ENCODE measurements at regions not wholly inside any gene's neighbourhood (a gene's known extent, or its start where the extent isn't known, plus 50 kb on each side); places are given as distances from the start of the nearest gene placed in this dataset.

DNA sequence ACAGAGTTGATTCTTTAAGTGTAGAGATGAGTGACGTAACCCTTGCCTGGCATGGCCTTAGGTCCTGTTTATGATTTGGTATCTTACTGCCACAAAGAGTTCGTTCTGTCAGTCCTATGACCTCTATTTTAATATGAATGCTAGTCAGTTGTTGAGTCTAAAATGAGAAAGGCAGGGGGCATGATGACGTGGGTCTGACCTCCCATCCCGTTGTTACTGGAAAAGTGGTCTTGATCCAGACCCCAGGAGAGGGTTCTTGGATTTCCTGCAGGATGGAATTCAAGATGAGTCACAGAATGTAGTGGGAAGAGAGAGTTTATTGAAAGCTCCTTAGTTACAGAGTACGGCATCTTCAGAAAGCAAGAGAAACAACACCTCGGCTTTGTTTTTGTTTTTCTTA, 317.0 kb upstream of the COBL start:
- Histone ChIP-seq H3K9me3 (ENCODE audit: insufficient read depth, low read depth, low read length) (no peaks in the 10 kb centered on the region), H3K4me1 (ENCODE audit: insufficient read depth, low read length) (peaks cover 10% of the 10 kb centered on the region), H3K9ac (ENCODE audit: low read depth, low read length) (no peak overlapping the region), H3K27ac (ENCODE audit: low read depth, low read length) (no peak overlapping the region), H3K36me3 (ENCODE audit: insufficient read depth, low read length) (no peaks in the 10 kb centered on the region), H3K4me3 (ENCODE audit: low read length) (no peak overlapping the region), H3K27me3 (ENCODE audit: insufficient read depth, low read length) (no peaks in the 10 kb centered on the region)
- WGBS: 89% methylated on average over 6 of the region's 6 CpGs

DNA sequence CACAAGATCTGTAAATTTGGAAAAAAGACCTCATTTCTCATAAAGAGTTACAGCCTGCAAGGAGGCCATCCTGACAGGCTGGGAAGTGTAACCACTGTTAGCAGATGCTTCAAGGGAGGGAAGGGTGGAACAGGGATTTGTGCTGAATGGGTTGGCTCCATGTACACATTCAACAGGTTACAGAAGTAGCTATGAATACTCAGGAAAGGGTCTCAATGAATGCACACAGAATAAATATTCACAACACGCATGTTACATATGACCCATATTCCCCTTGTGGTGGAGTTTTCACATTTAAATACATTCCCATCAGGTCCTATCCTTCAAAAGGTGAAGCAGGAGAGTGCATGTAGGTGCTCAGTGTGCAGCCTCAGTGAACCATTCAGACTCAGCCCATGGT, 316.4 kb upstream of the COBL start:
- no peaks in the 10 kb centered on the region for H3K27me3 ChIP-seq (ENCODE audit: insufficient read depth, low read length)
- peaks cover 10% of the 10 kb centered on the region for H3K4me1 ChIP-seq (ENCODE audit: insufficient read depth, low read length)
- no peaks in the 10 kb centered on the region for H3K36me3 ChIP-seq (ENCODE audit: insufficient read depth, low read length)
- no peak overlapping the region for H3K9ac ChIP-seq (ENCODE audit: low read depth, low read length)
- WGBS: no CpG with 5 or more reads among the region's 1 CpG
- no peak overlapping the region for H3K4me3 ChIP-seq (ENCODE audit: low read length)
- H3K9me3 ChIP-seq (ENCODE audit: insufficient read depth, low read depth, low read length): no peaks in the 10 kb centered on the region
- H3K27ac ChIP-seq (ENCODE audit: low read depth, low read length): no peak overlapping the region

DNA sequence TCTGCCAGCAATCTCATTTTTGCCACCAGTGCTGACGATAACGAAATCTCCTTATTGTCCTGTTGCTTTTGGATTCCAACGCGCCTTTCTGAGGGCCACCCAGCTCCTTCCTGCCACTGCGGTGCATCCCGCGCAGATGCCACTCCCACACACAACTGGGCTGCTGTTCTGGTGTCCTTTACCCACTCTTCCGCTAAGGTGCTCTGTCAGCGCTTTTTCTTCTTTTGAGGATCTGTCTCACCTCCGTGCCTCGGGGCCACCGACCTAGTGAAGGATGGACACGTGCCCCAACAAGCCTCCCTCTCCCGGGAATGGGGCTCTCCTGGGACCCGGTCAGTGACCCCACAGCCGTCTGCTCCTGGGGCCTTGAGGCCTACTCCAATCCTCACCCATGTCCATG, 314.3 kb upstream of the COBL start:
- Histone ChIP-seq H3K27ac (ENCODE audit: low read depth, low read length) (no peak overlapping the region), H3K9me3 (ENCODE audit: insufficient read depth, low read depth, low read length) (no peaks in the 10 kb centered on the region), H3K27me3 (ENCODE audit: insufficient read depth, low read length) (no peaks in the 10 kb centered on the region), H3K4me3 (ENCODE audit: low read length) (no peak overlapping the region), H3K4me1 (ENCODE audit: insufficient read depth, low read length) (no peaks in the 10 kb centered on the region; the same call in 1 of the 2 replicates), H3K36me3 (ENCODE audit: insufficient read depth, low read length) (no peaks in the 10 kb centered on the region), H3K9ac (ENCODE audit: low read depth, low read length) (no peak overlapping the region)
- WGBS: 95% methylated on average over 16 of the region's 16 CpGs

DNA sequence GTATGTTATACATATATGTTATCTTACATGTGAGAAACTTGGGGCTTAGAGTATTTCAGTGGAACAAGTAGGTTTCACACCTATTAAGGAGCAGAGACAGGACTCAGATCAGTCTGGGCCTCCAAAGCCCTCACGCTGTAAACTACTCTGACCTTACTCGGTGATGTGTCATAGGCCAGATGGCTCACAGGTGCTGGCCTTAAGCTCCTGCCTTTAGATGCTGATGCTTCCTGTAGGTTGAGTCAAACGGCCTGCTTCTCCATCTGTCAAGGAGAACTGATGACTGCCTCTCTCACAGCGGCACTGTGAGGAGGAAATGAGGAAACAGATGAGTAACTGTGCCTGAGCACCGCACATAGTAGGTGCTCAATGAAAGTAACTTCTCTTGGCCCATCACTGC, 312.6 kb upstream of the COBL start:
- Histone ChIP-seq H3K4me1 (ENCODE audit: insufficient read depth, low read length) (no peaks in the 10 kb centered on the region), H3K9ac (ENCODE audit: low read depth, low read length) (no peak overlapping the region), H3K27ac (ENCODE audit: low read depth, low read length) (no peak overlapping the region), H3K27me3 (ENCODE audit: insufficient read depth, low read length) (no peaks in the 10 kb centered on the region), H3K9me3 (ENCODE audit: insufficient read depth, low read depth, low read length) (no peaks in the 10 kb centered on the region), H3K36me3 (ENCODE audit: insufficient read depth, low read length) (no peaks in the 10 kb centered on the region), H3K4me3 (ENCODE audit: low read length) (no peak overlapping the region)
- 95% methylated on average over 5 of the region's 5 CpGs for WGBS

DNA sequence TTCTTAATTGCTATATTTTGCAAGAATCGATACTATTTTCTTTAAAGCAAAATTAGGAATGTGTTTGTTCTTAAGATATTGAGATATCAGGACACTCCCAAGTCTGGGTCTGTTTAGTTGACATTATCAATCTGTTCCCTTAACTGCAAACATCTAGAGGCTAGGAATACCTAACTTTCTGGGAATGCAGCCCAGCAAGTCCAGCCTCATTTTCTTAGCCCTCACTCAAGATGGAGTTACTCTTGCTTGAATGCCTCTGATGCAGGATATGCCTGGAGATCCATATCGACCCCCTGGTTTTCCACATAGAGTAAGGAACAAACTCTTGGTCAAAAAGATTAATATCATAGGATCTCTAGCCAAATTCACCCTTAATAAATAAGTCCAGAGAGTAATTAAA, 305.3 kb upstream of the COBL start:
- WGBS: 100% methylated on average over 2 of the region's 2 CpGs
- H3K27me3 ChIP-seq (ENCODE audit: insufficient read depth, low read length): no peaks in the 10 kb centered on the region

DNA sequence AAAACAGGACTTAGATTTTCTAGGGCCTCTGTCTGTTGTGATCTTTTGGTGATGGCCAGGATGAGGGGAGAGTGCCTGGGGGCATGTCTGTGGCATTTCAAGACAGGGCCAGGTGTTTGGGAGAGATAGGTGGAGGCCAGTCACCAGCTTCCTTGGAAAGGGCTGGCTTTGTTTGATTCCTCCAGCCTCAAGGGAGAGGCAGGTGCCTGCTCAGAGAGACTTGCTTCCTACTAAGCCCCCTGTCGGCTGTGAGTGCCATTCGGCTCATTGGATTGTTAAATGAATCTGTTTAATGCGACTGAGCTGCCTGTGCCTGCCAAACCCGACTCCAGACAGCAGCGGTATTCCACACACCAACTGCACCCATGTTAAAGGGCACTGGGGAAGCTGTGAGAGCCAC, 304.1 kb upstream of the COBL start:
- 83% methylated on average over 5 of the region's 5 CpGs for WGBS
- H3K27me3 ChIP-seq (ENCODE audit: insufficient read depth, low read length): no peaks in the 10 kb centered on the region

More for the DNA sequence above, 305.3 kb upstream of the COBL start:
- peaks cover 12% of the 10 kb centered on the region for H3K9me3 ChIP-seq (ENCODE audit: insufficient read depth, low read depth, low read length)
- no peak overlapping the region for H3K27ac ChIP-seq (ENCODE audit: low read depth, low read length)
- H3K4me1 ChIP-seq (ENCODE audit: insufficient read depth, low read length): no peaks in the 10 kb centered on the region; the same call in 1 of the 2 replicates
- no peak overlapping the region for H3K9ac ChIP-seq (ENCODE audit: low read depth, low read length)
- H3K36me3 ChIP-seq (ENCODE audit: insufficient read depth, low read length): no peaks in the 10 kb centered on the region
- H3K4me3 ChIP-seq (ENCODE audit: low read length): no peak overlapping the region

DNA sequence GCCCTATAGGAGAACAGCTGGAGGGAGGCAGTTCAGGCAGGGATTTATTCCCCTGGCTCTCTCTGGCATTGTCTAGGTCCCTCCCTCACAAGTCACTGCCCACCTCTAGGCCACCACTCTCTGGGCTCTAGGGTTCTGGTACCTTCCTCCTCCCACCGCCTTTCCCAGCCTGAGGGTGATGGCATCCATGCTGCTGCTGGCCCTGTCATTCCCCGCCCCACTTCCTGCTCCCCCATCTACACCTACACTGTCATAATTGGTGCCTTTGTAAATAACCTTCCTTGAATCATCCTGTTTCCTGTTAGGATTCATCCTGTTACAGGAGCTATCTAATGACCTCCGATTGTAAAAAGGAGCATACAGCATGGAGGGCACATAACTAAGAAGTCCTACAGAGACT, 303.3 kb upstream of the COBL start:
- H3K9ac ChIP-seq (ENCODE audit: low read depth, low read length): no peak overlapping the region
- H3K36me3 ChIP-seq (ENCODE audit: insufficient read depth, low read length): no peaks in the 10 kb centered on the region
- H3K27ac ChIP-seq (ENCODE audit: low read depth, low read length): no peak overlapping the region
- H3K4me1 ChIP-seq (ENCODE audit: insufficient read depth, low read length): no peaks in the 10 kb centered on the region; the same call in 1 of the 2 replicates
- H3K4me3 ChIP-seq (ENCODE audit: low read length): no peak overlapping the region
- H3K27me3 ChIP-seq (ENCODE audit: insufficient read depth, low read length): no peaks in the 10 kb centered on the region
- H3K9me3 ChIP-seq (ENCODE audit: insufficient read depth, low read depth, low read length): peaks cover 12% of the 10 kb centered on the region
- 94% methylated on average over 3 of the region's 3 CpGs for WGBS

More for the DNA sequence above, 304.1 kb upstream of the COBL start:
- peaks cover 12% of the 10 kb centered on the region for H3K9me3 ChIP-seq (ENCODE audit: insufficient read depth, low read depth, low read length)
- no peak overlapping the region for H3K9ac ChIP-seq (ENCODE audit: low read depth, low read length)
- H3K4me1 ChIP-seq (ENCODE audit: insufficient read depth, low read length): no peaks in the 10 kb centered on the region; the same call in 1 of the 2 replicates
- no peak overlapping the region for H3K4me3 ChIP-seq (ENCODE audit: low read length)
- H3K36me3 ChIP-seq (ENCODE audit: insufficient read depth, low read length): no peaks in the 10 kb centered on the region
- no peak overlapping the region for H3K27ac ChIP-seq (ENCODE audit: low read depth, low read length)

DNA sequence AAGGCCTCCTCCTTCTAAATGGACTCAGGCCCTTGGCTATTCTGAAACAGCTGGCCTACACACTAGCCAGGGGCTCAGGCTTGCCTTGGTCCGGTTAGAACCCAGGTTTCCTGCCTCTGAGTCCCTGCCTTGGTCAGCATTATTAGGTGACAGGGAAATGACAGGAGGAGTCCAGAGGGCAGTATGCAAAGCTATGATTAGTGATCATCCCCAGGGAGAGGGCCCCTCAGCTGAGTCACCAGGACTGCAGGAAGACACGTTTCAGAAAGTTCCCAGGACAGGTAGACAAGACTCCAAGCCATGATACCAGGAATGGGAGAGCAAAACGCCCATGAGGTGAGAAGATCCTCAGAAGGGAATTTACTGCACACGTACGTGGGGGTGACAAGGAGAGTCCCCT, 301.1 kb upstream of the COBL start:
- Histone ChIP-seq H3K36me3 (ENCODE audit: insufficient read depth, low read length) (no peaks in the 10 kb centered on the region), H3K9ac (ENCODE audit: low read depth, low read length) (no peak overlapping the region), H3K4me3 (ENCODE audit: low read length) (no peak overlapping the region), H3K4me1 (ENCODE audit: insufficient read depth, low read length) (no peaks in the 10 kb centered on the region; the same call in 1 of the 2 replicates), H3K27ac (ENCODE audit: low read depth, low read length) (no peak overlapping the region), H3K9me3 (ENCODE audit: insufficient read depth, low read depth, low read length) (0 out of 2 replicates have a peak, but pooled peaks cover 4% of the 10 kb centered on the region), H3K27me3 (ENCODE audit: insufficient read depth, low read length) (no peaks in the 10 kb centered on the region)
- WGBS: 90% methylated on average over 5 of the region's 5 CpGs

DNA sequence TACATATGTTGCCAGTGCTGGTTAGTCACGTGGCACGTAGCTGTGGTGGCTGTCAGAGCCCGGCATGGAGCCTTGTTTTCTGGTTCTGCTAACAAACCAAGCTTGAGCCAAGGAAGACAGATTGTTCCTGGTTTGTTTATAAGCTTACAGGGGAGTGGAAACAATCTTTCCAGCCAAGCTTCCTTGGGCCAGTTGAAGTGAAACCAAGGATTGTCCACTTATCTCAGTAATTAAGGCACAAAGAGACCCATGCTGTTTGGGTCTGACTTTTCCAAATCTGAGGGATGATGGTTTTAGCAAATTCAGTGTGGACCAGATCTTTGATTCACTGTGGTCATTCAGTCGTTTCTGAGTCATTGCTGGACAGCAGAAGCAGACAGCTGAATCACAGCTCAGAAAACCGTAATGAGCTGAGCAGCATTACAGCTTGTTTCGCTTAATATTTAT, 297.3 kb upstream of the COBL start:
- Histone ChIP-seq H3K27ac (ENCODE audit: low read depth, low read length) (no peak overlapping the region), H3K9me3 (ENCODE audit: insufficient read depth, low read depth, low read length) (no peaks in the 10 kb centered on the region), H3K4me1 (ENCODE audit: insufficient read depth, low read length) (peaks cover 9% of the 10 kb centered on the region), H3K9ac (ENCODE audit: low read depth, low read length) (no peak overlapping the region), H3K36me3 (ENCODE audit: insufficient read depth, low read length) (no peaks in the 10 kb centered on the region), H3K27me3 (ENCODE audit: insufficient read depth, low read length) (no peaks in the 10 kb centered on the region), H3K4me3 (ENCODE audit: low read length) (no peak overlapping the region)
- 81% methylated on average over 6 of the region's 6 CpGs for WGBS

DNA sequence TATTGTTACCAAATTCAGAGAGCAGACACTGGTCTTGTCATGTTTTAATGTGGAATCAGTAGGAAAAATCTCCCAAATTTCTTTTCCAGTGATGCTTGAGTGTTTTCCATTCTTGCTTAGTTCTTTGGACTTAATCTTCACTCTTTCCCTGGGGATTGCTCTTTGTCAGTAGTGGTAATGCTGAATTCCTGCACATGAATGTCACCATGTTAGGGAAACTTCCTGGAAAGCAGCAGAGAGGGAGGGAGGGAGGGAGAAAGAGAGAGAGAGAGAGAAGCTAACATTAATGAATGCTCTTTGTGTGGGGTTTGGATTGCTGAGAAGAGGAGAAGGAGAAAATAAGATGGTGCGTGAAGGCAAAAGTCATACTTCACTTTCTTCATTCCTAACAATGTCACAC, 295.3 kb upstream of the COBL start:
- H3K36me3 ChIP-seq (ENCODE audit: insufficient read depth, low read length): no peaks in the 10 kb centered on the region
- no peak overlapping the region for H3K4me3 ChIP-seq (ENCODE audit: low read length)
- H3K9me3 ChIP-seq (ENCODE audit: insufficient read depth, low read depth, low read length): no peaks in the 10 kb centered on the region
- WGBS: no CpG with 5 or more reads among the region's 1 CpG
- no peaks in the 10 kb centered on the region for H3K27me3 ChIP-seq (ENCODE audit: insufficient read depth, low read length)
- H3K4me1 ChIP-seq (ENCODE audit: insufficient read depth, low read length): peaks cover 9% of the 10 kb centered on the region
- H3K9ac ChIP-seq (ENCODE audit: low read depth, low read length): no peak overlapping the region
- no peak overlapping the region for H3K27ac ChIP-seq (ENCODE audit: low read depth, low read length)

DNA sequence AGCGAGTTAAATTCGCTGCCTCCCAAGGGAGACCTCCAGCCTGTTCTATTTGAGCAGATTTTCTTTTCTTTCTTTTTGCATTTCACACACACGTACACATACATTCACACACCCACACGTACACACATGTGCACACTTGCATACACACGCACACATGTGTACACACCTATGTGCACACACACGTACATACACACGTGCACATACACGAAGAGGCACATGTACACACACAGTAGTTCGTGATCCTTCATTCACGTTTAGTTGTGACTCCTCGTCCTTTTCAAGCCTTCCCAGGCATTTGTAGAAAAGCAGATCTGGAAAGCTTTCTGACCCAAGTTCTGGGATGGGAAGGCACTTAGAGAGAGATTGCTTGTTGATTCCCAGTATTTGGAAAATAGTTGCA, 290.8 kb upstream of the COBL start:
- peaks cover 8% of the 10 kb centered on the region for H3K4me1 ChIP-seq (ENCODE audit: insufficient read depth, low read length)
- no peaks in the 10 kb centered on the region for H3K27me3 ChIP-seq (ENCODE audit: insufficient read depth, low read length)
- WGBS: 96% methylated on average over 11 of the region's 11 CpGs
- H3K4me3 ChIP-seq (ENCODE audit: low read length): no peak overlapping the region
- H3K27ac ChIP-seq (ENCODE audit: low read depth, low read length): no peak overlapping the region
- no peak overlapping the region for H3K9ac ChIP-seq (ENCODE audit: low read depth, low read length)
- H3K36me3 ChIP-seq (ENCODE audit: insufficient read depth, low read length): no peaks in the 10 kb centered on the region
- H3K9me3 ChIP-seq (ENCODE audit: insufficient read depth, low read depth, low read length): no peaks in the 10 kb centered on the region

DNA sequence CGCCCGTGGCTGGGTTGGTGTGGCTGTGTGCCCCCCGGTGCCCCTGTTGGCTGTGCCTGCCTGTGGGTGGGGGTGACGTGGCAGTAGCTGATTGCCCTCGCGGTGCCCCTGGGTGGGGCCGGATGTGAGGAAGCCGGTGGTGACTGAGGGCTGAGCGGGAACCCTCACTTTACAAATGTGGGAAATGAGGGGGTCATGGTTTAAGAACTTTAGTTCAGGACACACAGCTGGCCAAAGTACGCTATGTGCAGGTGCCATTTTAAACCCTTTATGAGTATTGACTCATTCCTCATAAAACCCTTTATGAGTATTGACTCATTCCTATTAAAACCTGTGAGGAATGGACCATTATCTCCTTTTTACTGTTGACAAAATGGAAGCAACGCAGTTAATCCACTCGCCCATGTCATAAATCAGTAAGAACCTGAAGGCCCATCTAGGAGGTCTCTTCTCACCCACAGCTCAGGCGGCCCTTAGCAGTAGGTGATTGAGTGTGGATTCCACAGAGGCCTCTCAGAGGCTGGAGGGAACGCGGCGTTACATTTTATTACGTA, 290.1 kb upstream of the COBL start:
- H3K4me3 ChIP-seq (ENCODE audit: low read length): no peak overlapping the region
- H3K27me3 ChIP-seq (ENCODE audit: insufficient read depth, low read length): no peaks in the 10 kb centered on the region
- no peak overlapping the region for H3K9ac ChIP-seq (ENCODE audit: low read depth, low read length)
- H3K9me3 ChIP-seq (ENCODE audit: insufficient read depth, low read depth, low read length): no peaks in the 10 kb centered on the region
- WGBS: 91% methylated on average over 17 of the region's 17 CpGs
- H3K27ac ChIP-seq (ENCODE audit: low read depth, low read length): no peak overlapping the region
- H3K36me3 ChIP-seq (ENCODE audit: insufficient read depth, low read length): no peaks in the 10 kb centered on the region
- H3K4me1 ChIP-seq (ENCODE audit: insufficient read depth, low read length): peaks cover 2% of the 10 kb centered on the region

Data from HUES64 (cell line).